GM21423 (cell line): ENCODE measurements at regions not wholly inside any gene's neighbourhood (a gene's known extent, or its start where the extent isn't known, plus 50 kb on each side); places are given as distances from the start of the nearest gene placed in this dataset.

Source experiments
- ATAC-seq: cut with Tn5 transposase; IDR thresholded peaks from one replicate; pipeline ENCODE4 v1.9.1; 2021; ENCODE audit warnings: mild to moderate bottlenecking, moderate library complexity; ENCODE audit not compliant: unreplicated experiment

DNA sequence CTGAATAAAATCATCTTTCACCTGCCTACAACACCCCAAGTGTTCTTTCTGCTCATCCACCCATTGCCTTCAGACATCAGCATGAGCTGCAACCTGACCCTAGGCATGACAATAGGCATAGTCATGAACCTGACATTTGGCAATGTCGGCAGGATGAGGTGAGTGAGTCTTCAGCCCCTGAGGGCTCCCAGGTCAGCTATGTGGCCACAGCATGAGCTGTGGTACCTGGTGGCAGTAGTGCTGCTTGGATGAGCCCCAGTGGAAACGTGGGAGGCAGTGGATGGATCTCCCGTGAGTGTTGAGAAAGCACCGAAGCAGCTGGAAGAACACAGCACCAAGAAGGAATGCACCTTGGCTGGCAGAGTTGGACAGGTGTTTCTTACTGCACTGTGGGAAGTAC, 334.8 kb upstream of the FAR2 start:
- ATAC-seq = no peak

DNA sequence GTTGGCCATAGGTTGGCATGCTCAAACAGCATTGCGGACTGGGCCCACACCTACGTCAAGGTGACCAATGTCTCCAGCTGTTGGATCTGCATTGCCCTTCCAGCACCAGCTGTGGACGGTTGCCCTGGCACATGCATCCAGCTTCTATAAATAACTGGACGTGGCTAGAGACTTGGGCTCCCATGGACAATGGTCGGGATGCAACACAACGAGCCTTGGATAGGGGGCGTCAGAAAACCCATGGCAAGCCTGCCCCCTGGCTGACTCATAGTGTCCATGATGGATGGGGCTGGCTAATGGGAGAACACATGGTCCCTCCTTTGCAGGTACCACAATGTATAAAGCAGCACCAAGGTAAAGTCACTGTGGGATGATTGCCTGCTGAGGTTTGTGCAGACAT, 331.6 kb upstream of the FAR2 start:
- no peak for ATAC-seq

DNA sequence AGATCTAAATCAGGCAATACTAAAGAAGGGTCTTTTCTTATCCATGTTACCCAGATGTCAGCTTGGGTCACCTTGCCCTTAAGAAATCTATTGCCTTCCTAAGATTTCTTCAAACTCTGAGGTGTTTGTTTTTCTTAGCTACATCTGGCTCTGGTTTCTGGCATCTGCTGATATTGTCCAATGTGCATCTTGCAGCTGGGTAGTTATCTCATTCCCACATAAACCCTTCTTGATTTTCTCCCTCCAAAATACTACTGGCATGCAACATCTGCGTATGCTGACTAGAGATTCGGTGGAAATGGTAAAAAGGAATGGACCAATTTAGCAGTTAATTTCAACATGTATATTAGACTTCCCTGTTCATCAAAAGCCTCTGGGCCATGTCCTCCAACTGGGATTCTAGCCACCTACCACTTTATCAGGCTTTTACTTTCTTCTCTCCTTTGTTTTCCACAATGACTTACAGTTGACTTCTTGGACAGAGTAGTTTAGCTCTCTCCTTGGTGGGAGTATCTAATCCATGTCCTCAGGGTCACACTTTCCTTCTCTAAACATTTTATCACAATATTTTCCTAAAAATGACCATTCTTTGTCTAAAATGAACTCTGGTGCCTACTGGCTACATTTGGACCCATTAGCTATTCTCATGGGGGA, 324.8 kb upstream of the FAR2 start:
- ATAC-seq = no peak

DNA sequence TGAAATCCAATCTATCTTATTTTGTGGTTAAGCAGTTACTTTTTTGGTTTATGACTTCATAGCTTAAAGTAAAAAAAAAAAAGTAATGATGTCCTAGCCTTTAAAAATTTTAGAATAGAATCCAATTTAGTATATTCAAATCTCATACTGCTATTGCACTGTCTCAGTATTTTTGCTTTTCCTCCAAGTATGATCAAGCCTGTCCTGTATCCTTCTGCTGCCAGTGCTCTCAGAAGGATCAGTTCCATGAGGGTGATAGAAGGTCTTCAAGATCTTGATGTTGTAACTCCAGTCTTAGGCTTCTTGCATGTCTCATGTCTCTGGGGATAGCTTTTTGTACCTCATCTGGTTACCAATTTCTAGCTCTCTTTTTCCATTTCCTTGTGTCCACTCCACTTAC, 324.2 kb upstream of the FAR2 start:
- no peak for ATAC-seq

DNA sequence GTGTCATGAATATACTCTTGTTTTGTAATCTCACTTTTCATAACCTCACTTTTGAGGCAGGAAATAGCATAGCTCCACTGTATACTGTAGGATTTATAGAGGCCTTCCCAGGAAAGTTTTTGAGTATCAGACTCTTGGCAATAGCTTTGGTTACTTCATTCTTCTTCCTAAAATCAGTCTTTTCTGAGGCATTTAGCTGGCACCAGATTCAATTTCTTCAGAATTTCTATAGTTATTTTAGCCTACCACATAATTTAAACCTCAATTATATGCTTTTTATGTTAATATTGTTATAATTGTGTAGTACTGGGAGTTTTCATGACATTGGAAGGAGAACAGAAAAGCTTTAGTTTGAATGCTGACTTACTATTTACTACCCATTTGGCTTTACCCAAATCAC, 322.3 kb upstream of the FAR2 start:
- ATAC-seq = no peak

DNA sequence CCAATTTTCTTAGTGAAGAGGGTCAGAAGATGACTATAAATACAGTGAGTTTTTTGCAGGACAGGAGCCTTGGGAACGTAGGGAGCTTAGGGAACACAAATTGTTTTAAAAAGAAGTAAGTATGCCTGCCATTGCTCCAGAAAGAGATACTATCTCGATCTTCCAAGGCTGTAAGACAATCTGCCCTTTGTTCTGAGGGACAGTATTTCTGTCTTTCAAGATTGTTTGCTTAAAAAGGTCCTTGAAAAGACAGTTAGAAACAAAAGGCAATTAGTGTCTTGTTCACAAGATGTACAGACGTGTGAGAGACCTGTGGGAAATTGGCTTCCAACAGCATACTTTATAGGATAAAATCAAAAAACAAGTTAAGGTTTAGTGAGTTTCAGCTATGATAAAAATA, 321.2 kb upstream of the FAR2 start:
- no peak for ATAC-seq

DNA sequence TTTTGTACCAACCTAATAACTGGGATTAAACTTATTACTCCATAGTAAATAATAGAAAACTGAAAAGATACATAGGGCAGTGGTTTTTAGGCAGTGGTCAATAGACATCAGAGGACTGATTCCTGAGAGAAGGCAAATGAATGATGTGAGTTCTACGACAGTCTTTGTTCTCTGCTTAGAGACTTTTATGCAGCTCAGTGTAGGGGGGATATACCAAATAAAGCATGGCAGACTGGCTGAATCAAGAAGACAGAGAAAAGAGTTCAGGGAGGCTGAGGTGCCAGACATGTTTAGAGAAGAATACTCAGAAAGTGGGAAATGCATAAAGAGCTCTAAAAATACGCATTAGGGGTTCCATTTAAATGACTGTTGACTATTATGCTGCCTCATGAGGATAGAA, 320.8 kb upstream of the FAR2 start:
- ATAC-seq = no peak

DNA sequence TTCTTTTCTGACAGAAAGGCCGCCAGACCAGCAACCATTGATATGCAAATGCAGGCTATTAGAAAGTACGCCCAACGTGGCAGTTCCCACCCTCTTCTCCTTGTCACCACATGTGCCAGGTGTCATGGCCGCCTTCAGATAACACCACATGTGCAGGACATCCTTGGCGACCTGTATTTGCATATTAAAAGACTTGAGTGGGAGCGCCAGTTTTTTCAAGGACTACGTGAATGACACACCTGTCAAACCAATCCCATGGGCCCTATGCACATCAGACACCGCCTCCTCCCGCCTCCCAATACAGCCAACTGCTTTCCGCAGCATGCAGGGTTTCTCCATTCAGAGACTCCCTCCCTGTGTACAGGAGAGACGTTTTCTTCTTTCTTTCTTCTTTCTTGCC, 318.6 kb upstream of the FAR2 start:
- ATAC-seq = no peak

DNA sequence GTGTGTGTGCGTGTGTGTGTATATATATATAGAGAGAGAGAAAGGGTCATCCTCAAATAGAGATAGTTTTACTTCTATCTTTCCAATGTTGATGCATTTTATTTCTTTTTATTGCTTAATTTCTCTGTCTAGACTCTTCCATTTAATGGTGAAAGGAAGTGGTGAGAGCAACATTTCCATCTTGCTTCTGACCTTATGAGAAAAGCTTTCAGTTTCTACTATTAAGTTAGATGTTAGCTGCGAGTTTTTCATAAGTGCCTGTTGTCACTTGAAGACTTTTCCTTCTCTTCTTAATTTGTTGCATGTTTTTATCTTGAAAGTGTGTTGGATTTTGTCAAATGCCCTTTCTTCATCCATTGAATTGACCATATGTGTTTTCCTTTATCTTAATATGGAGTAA, 304.4 kb upstream of the FAR2 start:
- no peak for ATAC-seq

DNA sequence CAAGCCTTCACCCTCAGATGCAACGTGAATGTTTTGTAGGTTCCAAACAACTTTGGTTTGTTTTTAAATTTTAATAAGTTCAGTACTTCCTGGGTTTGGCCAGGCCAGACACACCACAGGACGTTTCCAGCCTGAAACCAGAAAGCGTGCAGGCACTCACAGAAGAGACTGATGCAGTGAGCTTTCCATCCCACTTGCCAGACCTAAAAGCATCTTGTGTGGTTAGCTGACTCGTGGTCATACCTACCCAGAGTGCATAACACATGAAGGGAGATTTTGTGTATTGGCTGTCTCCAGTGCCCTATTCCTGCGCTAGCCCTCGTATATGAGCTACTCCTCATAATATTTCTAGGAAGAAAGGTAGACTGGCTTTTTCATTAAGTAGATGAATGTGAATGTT, 297.3 kb upstream of the FAR2 start:
- ATAC-seq = no peak

DNA sequence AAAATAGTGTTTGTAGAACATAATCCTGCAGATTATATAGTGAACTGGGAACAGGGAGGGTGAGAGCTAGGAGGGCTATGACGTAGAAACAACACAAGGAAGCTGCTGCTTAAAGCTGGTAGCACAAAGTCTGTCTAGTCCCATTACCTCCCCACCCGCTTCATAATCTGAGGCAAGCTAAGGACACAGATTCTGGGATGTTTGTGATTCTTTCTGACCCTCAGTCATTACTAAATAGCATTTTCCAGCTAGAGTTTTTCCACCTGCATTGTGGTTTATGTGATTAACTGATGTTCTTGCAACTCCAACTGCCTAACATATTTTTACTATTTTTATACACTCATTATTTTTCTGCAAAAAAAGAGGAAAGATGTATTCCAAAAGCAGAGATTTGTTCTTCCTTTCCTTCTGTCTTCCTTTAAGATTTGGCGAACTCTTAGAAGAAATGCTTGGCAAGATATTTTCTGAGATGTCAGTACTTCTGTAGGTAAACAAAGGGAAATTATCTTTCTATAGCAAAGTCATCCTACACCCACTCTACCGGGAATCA, 293.2 kb upstream of the FAR2 start:
- no peak for ATAC-seq

DNA sequence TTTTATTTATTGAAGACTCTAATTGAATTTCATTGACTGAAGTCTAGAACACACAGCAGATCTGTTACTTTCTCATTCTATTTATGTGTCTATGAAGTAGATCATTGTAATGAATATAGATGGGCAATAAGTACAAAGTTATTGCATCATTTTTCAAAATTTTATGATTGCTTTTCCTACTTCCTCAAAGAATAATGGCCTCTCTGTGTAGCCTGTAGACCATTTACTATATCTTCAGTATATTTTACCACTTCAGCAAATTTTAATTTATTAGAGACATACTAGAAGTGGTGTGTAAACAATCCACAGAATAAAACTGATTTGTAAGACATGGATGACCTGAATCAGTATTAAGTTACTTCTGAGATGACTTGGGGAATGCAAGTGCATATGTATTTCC, 291.7 kb upstream of the FAR2 start:
- no peak for ATAC-seq

DNA sequence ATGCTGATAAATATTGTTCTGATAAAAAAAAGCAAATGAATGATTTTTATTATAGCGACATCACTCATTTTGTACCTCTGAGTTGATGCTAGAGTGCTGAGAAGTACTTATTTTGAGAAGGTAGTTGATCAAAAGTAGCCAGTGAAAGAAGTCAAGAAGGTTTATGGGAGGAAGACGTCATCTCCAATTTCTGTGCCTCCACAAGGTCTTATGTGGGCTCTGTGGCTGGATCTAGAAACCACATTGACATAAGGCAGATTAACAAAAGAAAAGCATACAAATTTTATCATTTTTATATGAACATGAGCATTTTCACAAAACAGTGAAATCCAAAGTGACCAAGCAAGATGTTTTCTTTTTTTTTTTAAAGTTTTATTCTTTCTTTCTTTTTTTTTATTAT, 289.5 kb upstream of the FAR2 start:
- no peak for ATAC-seq

DNA sequence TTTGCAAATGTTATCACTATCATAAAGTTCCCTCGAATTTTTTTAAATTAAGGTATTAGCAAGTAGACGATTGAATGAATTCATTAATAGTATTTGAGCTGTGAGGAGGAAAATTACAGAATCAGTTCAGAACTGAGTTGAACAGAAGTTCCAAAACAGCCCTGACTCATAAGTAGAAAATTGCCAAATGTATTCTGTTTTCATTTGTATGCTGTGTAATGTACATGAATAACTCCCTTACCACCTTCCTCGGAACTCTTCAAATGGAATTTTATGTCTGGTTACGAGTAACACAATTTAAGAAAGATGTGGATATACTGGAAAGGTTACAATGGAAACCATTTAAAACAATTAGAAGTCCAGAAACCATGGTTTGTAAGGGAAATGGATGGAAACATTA, 283.3 kb upstream of the FAR2 start:
- ATAC-seq = no peak

DNA sequence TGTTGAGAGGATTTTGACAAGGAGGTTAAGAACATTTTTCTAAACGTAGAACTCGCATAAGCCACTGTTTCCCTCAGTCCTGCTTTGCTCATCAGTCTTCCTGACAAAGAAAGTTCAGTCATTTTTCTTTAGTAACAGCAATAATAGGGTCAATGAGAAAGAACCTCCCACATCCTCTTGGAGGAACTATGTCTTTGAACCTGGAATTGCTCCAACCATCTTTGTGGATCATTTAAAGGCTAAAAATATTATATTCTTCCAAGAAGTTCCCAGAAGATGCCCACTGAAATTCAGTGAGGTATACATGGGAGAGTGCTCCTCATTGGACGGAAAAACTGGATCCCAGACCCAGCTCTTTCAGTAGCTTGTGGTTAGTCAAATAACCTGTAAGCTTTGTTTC, 282.8 kb upstream of the FAR2 start:
- ATAC-seq = no peak

DNA sequence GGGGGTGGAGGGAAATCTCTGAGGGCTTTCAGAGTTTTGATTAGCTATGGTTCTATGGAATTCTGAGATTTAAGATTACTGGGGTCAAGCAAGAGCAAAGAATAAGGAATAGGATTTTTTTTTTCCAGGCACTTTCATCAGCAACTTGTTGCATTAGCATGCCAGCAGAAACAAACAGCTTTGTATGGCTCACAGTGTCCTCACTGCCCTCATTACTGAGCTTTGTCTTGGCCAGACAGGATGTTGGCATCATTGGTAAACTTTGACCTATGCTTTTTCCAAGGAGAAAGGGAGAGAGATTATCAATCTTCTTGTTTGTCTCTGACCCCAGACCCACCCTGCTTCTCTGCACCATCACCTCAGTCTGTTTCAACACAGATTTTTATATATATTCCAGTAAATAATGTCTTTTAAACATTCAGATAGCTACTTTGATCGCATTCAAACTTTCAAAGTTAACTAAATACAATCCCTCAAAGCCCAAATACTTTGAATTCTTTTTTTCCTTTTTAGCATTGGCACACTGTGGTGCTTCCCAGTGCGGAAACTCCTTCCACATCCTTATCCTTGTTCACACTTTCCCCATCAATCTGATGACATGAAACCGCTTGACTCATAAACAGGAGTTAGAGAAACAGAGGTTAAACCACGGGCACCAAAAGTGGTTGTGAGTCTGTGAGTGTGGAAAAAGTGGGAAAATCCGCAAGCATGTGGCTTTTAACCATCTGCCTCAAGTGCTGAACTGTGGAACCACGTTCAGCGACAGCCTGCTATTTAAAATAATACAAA, 282.2 kb upstream of the FAR2 start:
- ATAC-seq = no peak

DNA sequence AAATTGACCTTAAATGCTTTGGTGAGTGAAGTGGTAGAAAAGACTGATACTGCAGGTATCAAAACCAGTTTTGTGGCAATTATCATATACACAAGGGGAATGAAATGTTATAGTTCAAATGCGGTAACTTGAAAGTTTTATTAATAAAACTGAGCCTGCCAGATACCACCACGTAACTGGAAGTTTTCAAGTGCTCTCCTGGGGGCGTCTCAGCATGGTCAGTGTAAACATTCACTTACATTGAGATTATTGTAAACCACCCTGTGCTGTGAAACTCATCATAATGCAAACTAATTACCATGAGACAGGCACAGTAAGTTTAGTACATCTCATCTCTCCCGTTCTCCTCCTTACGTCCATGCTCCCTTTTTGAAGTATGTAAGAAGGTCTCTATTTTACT, 280.7 kb upstream of the FAR2 start:
- no peak for ATAC-seq

DNA sequence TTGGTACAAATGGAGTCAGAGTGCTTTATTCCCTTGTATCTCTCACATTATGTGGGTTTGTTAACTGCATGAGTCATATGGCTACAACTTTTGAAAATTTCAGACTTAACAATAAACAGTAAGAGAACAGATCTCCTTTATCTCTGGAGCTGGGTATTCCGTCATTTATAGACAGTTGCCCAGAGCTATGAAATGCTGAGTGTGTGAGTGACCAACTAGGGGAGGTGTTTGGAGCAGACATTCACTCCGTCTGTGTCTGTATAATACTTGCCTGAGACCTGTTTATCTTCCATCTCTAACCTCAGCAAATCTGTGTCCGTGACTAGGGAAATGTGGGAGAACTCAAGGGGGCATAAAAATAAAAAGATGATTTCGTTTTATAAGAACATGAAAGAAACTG, 279.9 kb upstream of the FAR2 start:
- no peak for ATAC-seq

DNA sequence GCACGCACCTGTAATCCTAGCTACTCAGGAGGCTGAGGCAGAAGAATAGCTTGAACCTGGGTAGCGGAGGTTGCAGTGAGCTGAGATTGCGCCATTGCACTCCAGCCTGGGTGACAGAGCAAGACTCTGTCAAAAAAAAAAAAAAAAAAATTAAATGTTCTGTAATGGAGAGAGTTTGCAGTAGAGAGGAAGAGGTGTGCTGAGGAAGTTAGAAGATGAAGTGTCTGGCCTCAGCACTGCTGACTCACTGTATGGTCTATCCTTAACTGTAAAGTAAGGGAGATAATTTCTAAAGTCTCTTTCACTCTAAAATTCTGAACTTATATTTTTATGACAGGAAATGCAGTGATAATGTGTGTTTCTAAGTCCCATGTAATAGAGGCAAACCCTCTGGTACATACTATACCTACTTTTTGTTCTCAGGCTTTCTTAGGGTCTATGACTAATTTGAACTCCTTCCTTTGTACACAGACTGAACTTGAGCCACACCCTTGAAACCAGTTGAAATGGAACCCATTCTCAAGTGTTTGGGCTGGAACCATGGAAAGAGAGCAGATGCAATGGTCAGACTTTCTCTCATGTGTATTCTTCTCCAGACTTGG, 278.1 kb upstream of the FAR2 start:
- no peak for ATAC-seq

DNA sequence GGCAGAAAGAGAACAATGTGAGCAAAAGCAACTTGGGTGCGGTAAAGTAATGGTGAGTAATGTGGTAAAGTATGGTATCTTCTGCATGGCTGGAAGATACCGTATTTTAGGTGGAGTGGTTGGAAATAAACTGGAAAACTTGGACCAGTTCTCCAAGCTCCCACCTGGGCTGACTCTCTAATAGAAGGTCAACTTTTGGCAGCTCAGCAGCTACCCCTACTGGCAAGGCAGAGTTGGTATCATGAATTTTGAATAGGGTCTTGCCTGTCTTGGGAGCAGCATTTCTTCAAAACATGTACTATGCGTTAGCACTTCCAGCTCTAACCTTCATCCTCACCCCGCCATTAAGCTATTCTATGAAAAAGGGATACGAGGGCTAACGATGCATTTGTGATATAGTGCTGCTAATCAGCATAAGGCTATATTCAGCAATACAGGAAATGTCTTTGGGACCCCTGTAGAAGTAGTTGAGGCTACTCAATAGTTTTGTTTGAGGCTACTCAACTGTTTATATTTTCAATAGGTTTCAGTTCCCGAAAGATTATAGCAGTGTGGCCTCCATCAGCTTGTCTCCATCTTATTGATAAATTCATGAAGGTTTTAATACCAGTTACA, 276.3 kb upstream of the FAR2 start:
- ATAC-seq = no peak

DNA sequence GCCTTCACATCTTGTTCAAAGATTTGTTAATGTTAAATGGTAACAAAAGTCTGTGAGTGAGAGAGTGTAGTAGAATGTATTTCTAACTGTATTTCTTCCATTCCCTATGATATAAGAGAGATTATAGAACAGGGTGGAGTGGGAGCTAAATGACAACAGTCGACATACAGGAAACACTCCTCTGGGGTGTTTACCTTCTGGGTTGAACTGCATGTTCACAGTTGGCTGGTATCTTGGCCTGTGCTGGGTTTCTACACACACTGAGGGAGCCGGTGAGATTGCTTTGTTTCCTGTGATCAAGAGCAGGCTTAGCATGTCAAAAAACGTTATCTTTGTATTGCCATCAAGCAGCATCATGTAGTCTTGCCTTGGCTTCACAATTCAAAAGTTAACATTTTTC, 274.3 kb upstream of the FAR2 start:
- ATAC-seq = no peak
